Endothelial cell of umbilical vein (primary cell): ENCODE measurements at regions not wholly inside any gene's neighbourhood (a gene's known extent, or its start where the extent isn't known, plus 50 kb on each side); places are given as distances from the start of the nearest gene placed in this dataset.

ENCODE experiments used
- BruUV-seq: library from RNA; stranded (reverse); fragments of 400-500 nt; replicated peaks from 2 replicates; lab custom pipeline; 2021; lab: Mats Ljungman, UMichigan
- CTCF ChIA-PET: fragments of 300-600, 350-600 bp; sonication (Branson Sonifier 250); formaldehyde crosslinking; loops from one replicate; lab custom pipeline; 2021; ENCODE audit warnings: antibody characterized with exemption, inconsistent platforms; lab: Charles Lee
- POLR2A ChIA-PET: fragments of 300-600, 350-600 bp; sonication (Branson Sonifier 250); formaldehyde crosslinking; loops from one replicate; lab custom pipeline; 2021; ENCODE audit warnings: antibody characterized with exemption, inconsistent platforms; lab: Charles Lee
- DNase-seq: peaks from one replicate; pipeline ENCODE4 v3.0.0-alpha.2; 2011; ENCODE audit warnings: low read depth, low spot score
- FAIRE-seq: peaks from 2 replicates; lab custom pipeline; 2011; peaks lifted over from hg19 to GRCh38; lab: Jason Lieb, UNC
- H2AFZ ChIP-seq: 2 replicates; pipeline ENCODE4 v1.6.0; 2012; ENCODE audit warnings: low read depth, low read length, control low read depth, inconsistent platforms
- H3K27ac ChIP-seq: 2 replicates; pipeline ENCODE4 v1.5.1; 2011; ENCODE audit warnings: low read depth, mild to moderate bottlenecking, control low read depth, low read length, moderate library complexity; ENCODE audit not compliant: insufficient read depth
- H3K27me3 ChIP-seq, 2 experiments: 2 replicates each; pipeline versions ENCODE4 v1.6.0 to v1.6.1; 2011; ENCODE audit warnings: low read length in 2 of 2, mixed read lengths in 1 of 2; ENCODE audit not compliant: control insufficient read depth in 2 of 2, insufficient read depth in 2 of 2
- H3K36me3 ChIP-seq, 2 experiments: 2 replicates in 1 of 2; 3 replicates in 1 of 2; pipeline ENCODE4 v1.5.1; 2011; ENCODE audit warnings: low read length in 2 of 2, mild to moderate bottlenecking in 1 of 2, moderate library complexity in 1 of 2; ENCODE audit not compliant: control insufficient read depth in 2 of 2, insufficient read depth in 2 of 2; ENCODE audit errors: extremely low read depth in 1 of 2
- H3K4me1 ChIP-seq: 3 replicates; pipeline ENCODE4 v1.5.1; 2011; ENCODE audit warnings: mild to moderate bottlenecking, low read length; ENCODE audit not compliant: control insufficient read depth, insufficient read depth; ENCODE audit errors: extremely low read depth
- H3K4me2 ChIP-seq: 2 replicates; pipeline ENCODE4 v1.6.1; 2011; ENCODE audit warnings: low read length, control low read depth, mixed read lengths; ENCODE audit not compliant: insufficient read depth
- H3K4me3 ChIP-seq, 3 experiments: fragments of 200-600 bp in 1 of 3; sonication (generic), shearing (Covaris generic) in 1 of 3; replicated peaks in 1 of 3; 2 replicates each; pipeline ENCODE4 v1.5.1; 2011 to 2016; ENCODE audit warnings: control low read depth in 3 of 3, low read length in 3 of 3, mild to moderate bottlenecking in 2 of 3, inconsistent platforms in 1 of 3, low read depth in 1 of 3, moderate library complexity in 1 of 3; ENCODE audit not compliant: insufficient read depth in 1 of 3
- H3K79me2 ChIP-seq: 2 replicates; pipeline ENCODE4 v1.6.0; 2012; ENCODE audit warnings: low read length, inconsistent platforms; ENCODE audit not compliant: control insufficient read depth, insufficient read depth
- H3K9ac ChIP-seq: replicated peaks from 2 replicates; pipeline ENCODE3; 2011; ENCODE audit warnings: low read length, control low read depth; ENCODE audit not compliant: insufficient read depth; ENCODE audit errors: extremely low read depth
- H3K9me1 ChIP-seq: replicated peaks from 3 replicates; pipeline ENCODE4 v1.6.0; 2011; ENCODE audit warnings: mild to moderate bottlenecking, low read length; ENCODE audit not compliant: control insufficient read depth, insufficient read depth; ENCODE audit errors: extremely low read depth
- H3K9me3 ChIP-seq: replicated peaks from 2 replicates; pipeline ENCODE4 v1.5.1; 2012; ENCODE audit warnings: low read length, inconsistent platforms; ENCODE audit not compliant: control insufficient read depth, insufficient read depth
- H4K20me1 ChIP-seq: replicated peaks from 2 replicates; pipeline ENCODE3; 2011; ENCODE audit warnings: mild to moderate bottlenecking, low read length; ENCODE audit not compliant: control insufficient read depth, insufficient read depth; ENCODE audit errors: extremely low read depth
- EZH2 ChIP-seq: IDR thresholded peaks from 2 replicates; pipeline ENCODE4 v1.6.1; 2012; ENCODE audit warnings: borderline replicate concordance, low read depth, mild to moderate bottlenecking, moderate library complexity, low read length, inconsistent platforms; ENCODE audit not compliant: severe bottlenecking
- FOS ChIP-seq: IDR thresholded peaks from 2 replicates; pipeline ENCODE4 v1.6.1; 2011; ENCODE audit warnings: mild to moderate bottlenecking, low read length, moderate library complexity, borderline replicate concordance; ENCODE audit not compliant: insufficient read depth
- GATA2 ChIP-seq: IDR thresholded peaks from 2 replicates; pipeline ENCODE4 v1.7.0; 2011; ENCODE audit warnings: low read depth, mild to moderate bottlenecking, moderate library complexity, mixed read lengths, low read length; ENCODE audit not compliant: insufficient read length, insufficient read depth
- JUN ChIP-seq: IDR thresholded peaks from 2 replicates; pipeline ENCODE4 v1.6.1; 2011; ENCODE audit warnings: borderline replicate concordance, low read depth; ENCODE audit not compliant: insufficient read length, insufficient read depth
- MYC ChIP-seq: IDR thresholded peaks from one replicate; pipeline ENCODE4 v1.6.1; 2011; ENCODE audit warnings: mild to moderate bottlenecking, low read depth, low read length
- POLR2A ChIP-seq: IDR thresholded peaks from 2 replicates; pipeline ENCODE4 v1.6.1; 2012; ENCODE audit warnings: low read depth, mild to moderate bottlenecking, control low read depth, low read length
- POLR2AphosphoS5 ChIP-seq: IDR thresholded peaks from 2 replicates; pipeline ENCODE4 v1.6.1; 2012; ENCODE audit warnings: low read depth, mild to moderate bottlenecking, control low read depth, low read length, moderate library complexity; ENCODE audit not compliant: insufficient read depth
- dilution Hi-C: fragments of 300-500 bp; cut with MboI; formaldehyde crosslinking; loops from one replicate; pipeline ENCODE4 v1.15.0; 2019; ENCODE audit warnings: low sequenced_read_pairs; ENCODE audit not compliant: extremely low pct_ligation_motif_present
- intact Hi-C: fragments of 100-400 bp; cut with micrococcal nuclease; formaldehyde crosslinking; loops from one replicate; pipeline ENCODE4 v1.10.0; 2022
- TF ChIP-seq, protein P1 (sequence below), 2 donors: IDR thresholded peaks; 1 replicate in 1 of 2; 2 replicates in 1 of 2; pipeline ENCODE4 v1.5.1; 2011; ENCODE audit warnings: low read length in 2 of 2, mild to moderate bottlenecking in 2 of 2, moderate library complexity in 2 of 2, control low read depth in 1 of 2, inconsistent platforms in 1 of 2, low read depth in 1 of 2; ENCODE audit not compliant: insufficient read depth in 1 of 2; ENCODE audit errors: extremely low read depth in 1 of 2
- TF ChIP-seq, protein P2 (sequence below): IDR thresholded peaks from 2 replicates; pipeline ENCODE4 v1.6.1; 2011; ENCODE audit not compliant: insufficient read depth, insufficient read length

- H3K9me3 ChIP-seq = no peaks in the 10 kb centered on the region
- BruUV-seq = no TSS peak
- no peaks in the 10 kb centered on the region for H3K36me3 ChIP-seq
- H3K79me2 ChIP-seq = no peaks in the 10 kb centered on the region
- H3K27me3 ChIP-seq = peaks cover 5 to 9% of the 10 kb centered on the region in 2 experiments
- CTCF ChIA-PET = no interaction called here
- H4K20me1 ChIP-seq = no peaks in the 10 kb centered on the region
- no peak overlapping the region for H3K4me2 ChIP-seq
- FAIRE-seq = no peak
- TF ChIP-seq MYC = no peak
- peak; percentile 45 for TF ChIP-seq FOS
- TF ChIP-seq, protein P1, sequence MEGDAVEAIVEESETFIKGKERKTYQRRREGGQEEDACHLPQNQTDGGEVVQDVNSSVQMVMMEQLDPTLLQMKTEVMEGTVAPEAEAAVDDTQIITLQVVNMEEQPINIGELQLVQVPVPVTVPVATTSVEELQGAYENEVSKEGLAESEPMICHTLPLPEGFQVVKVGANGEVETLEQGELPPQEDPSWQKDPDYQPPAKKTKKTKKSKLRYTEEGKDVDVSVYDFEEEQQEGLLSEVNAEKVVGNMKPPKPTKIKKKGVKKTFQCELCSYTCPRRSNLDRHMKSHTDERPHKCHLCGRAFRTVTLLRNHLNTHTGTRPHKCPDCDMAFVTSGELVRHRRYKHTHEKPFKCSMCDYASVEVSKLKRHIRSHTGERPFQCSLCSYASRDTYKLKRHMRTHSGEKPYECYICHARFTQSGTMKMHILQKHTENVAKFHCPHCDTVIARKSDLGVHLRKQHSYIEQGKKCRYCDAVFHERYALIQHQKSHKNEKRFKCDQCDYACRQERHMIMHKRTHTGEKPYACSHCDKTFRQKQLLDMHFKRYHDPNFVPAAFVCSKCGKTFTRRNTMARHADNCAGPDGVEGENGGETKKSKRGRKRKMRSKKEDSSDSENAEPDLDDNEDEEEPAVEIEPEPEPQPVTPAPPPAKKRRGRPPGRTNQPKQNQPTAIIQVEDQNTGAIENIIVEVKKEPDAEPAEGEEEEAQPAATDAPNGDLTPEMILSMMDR (IDR thresholded peaks at IDR 0.05; ENCODE audit: extremely low read depth in 1 of 2, insufficient read depth in 1 of 2, low read depth in 1 of 2, low read length in 2 of 2) = no peak
- peak; percentile 95 for TF ChIP-seq JUN
- TF ChIP-seq GATA2 = no peak
- TF ChIP-seq, protein P2, sequence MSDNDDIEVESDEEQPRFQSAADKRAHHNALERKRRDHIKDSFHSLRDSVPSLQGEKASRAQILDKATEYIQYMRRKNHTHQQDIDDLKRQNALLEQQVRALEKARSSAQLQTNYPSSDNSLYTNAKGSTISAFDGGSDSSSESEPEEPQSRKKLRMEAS = peak; percentile 61
- no peak for TF ChIP-seq POLR2A
- no peak for TF ChIP-seq EZH2
- TF ChIP-seq POLR2AphosphoS5 = no peak
- no peak overlapping the region for H3K9ac ChIP-seq
- H2AFZ ChIP-seq = no peak overlapping the region
- H3K27ac ChIP-seq = no peak overlapping the region
- H3K4me1 ChIP-seq = no peaks in the 10 kb centered on the region
- no peak overlapping the region for H3K4me3 ChIP-seq
- dilution Hi-C loops (no loop called here), intact Hi-C loops (no loop called here)
- DNase-seq = peak; percentile 66
- POLR2A ChIA-PET = no interaction called here
- no peaks in the 10 kb centered on the region for H3K9me1 ChIP-seq
Measured at GRCh38 chr12:25615119-25615518, 62.0 kb upstream of the LMNTD1 start.
